Heart right ventricle (tissue), 16 donors: ENCODE measurements at regions not wholly inside any gene's neighbourhood (a gene's known extent, or its start where the extent isn't known, plus 50 kb on each side); places are given as distances from the start of the nearest gene placed in this dataset.

Experiments
- ATAC-seq, 8 donors: fragments of 200-7000 bp; cut with Tn5 transposase; one replicate each; pipeline ENCODE4 v1.9.1; 2020; ENCODE audit warnings: mild to moderate bottlenecking in 8 of 8, moderate library complexity in 8 of 8, moderate number of reproducible peaks in 1 of 8
- DNase-seq, 2 donors: peaks; one replicate each; pipeline ENCODE4 v3.0.0-alpha.2; 2020
- H3K27ac ChIP-seq, 10 donors: fragments of 200-600 bp; sonication (generic) in 2 of 10; one replicate each; pipeline versions ENCODE4 v1.5.0 to v1.8.0; 2020 to 2022; ENCODE audit warnings: mild to moderate bottlenecking in 3 of 10
- H3K27me3 ChIP-seq, 7 donors: fragments of 200-600 bp; one replicate each; pipeline ENCODE4 v1.8.0; 2021 to 2022; ENCODE audit warnings: mild to moderate bottlenecking in 2 of 7
- H3K36me3 ChIP-seq, 9 donors: fragments of 200-600 bp; sonication (generic) in 1 of 9; one replicate each; pipeline versions ENCODE4 v1.5.0 to v1.8.0; 2020 to 2022; ENCODE audit warnings: mild to moderate bottlenecking in 2 of 9
- H3K4me1 ChIP-seq, 9 donors: fragments of 200-600 bp; sonication (generic) in 1 of 9; one replicate each; pipeline versions ENCODE4 v1.5.0 to v1.8.0; 2020 to 2022; ENCODE audit warnings: mild to moderate bottlenecking in 4 of 9
- H3K4me3 ChIP-seq, 10 donors: fragments of 200-600 bp; sonication (generic) in 2 of 10; one replicate each; pipeline versions ENCODE4 v1.5.0 to v1.8.0; 2020 to 2022; ENCODE audit warnings: mild to moderate bottlenecking in 7 of 10, moderate library complexity in 2 of 10
- H3K9me3 ChIP-seq, 11 donors: fragments of 200-600 bp in 10 of 11; sonication (generic) in 2 of 11; one replicate each; pipeline versions ENCODE4 v1.5.0 to v1.8.0; 2013 to 2022; ENCODE audit warnings: mild to moderate bottlenecking in 2 of 11, control low read depth in 1 of 11, moderate library complexity in 1 of 11
- CTCF ChIP-seq, 9 donors: fragments of 200-600 bp; sonication (generic) in 2 of 9; IDR thresholded peaks; one replicate each; pipeline versions ENCODE4 v1.5.0 to v1.8.0; 2021 to 2022; ENCODE audit warnings: antibody characterized with exemption in 9 of 9, mild to moderate bottlenecking in 5 of 9, moderate library complexity in 1 of 9
- WGBS, 2 donors: extraction: QIAGEN DNeasy Blood & Tissue Kit; methylation state at CpG; one replicate each; pipeline ENCODE4 v1.1.7; 2013; ENCODE audit warnings: inconsistent platforms in 1 of 2; 5-methylcytosine and 5-hydroxymethylcytosine counted together
- intact Hi-C, 10 donors: fragments of 100-400 bp; cut with DNase I; formaldehyde crosslinking; loops; one replicate each; pipeline versions ENCODE4 v1.11.1 to v1.14.2; 2022
- donor health status: Arrhythmogenic right ventricular cardiomyopathy.
- donor health status: ischemic (EF 13 %, LVEDD 7.1; RV severe dilation, severe dysfunction).
- donor health status: healthy with polysubstance abuse.
- donor health status: DM: no; HTN: yes; CAD: no.
- donor health status: DM: no; HTN: no; CAD: no.
- donor health status: ischemic (EF 25% LVEDD 6.9; RV normal size, moderate dysfunction).
- donor health status: ischemic (EF 25% LVEDD 5.7; RV mildly dilated, moderate dysfunction).
- donor health status: healthy.
- donor health status: DM: yes; HTN: yes; CAD: no.
- donor health status: Ischemic cardiomyopathy.
- donor health status: ischemic (EF 35%, LVEDD 5.7; RV mildly dilated, moderate dysfunction).
- donor health status: nonischemic (EF 11% LVEDD 7.7; RV severe dilation, severe dysfunction).
- donor health status: DM: yes; HTN: yes; CAD: no.
- donor health status: PGD.
- donor health status: ischemic (EF 29% LVEDD 5.4; RV normal size, mild dysfunction).
- donor health status: nonischemic (EF 23%, LVEDD 6.1; RV moderate dilation, normal function).

GRCh38 chr1:239999170-239999569 is 92.5 kb upstream of the FMN2 start:
- Histone ChIP-seq H3K27me3 (peaks cover 10 to 93% (median 79%) of the 10 kb centered on the region in 7 donors), H3K4me1 (peaks cover 0 to 9% (median 2%) of the 10 kb centered on the region in 9 donors), H3K4me3 (no peak overlapping the region), H3K9me3 (no peaks in the 10 kb centered on the region), H3K27ac (no peak overlapping the region), H3K36me3 (no peaks in the 10 kb centered on the region)
- 67 to 69% methylated on average over 2 of the region's 2 CpGs for WGBS, 2 donors
- TF ChIP-seq CTCF (IDR thresholded peaks at IDR 0.05), result no peak
- intact Hi-C loops, result no loop called here
- DNase-seq (no peak), ATAC-seq (no peak)

GRCh38 chr1:240000634-240001033 is 91.0 kb upstream of the FMN2 start:
- Histone ChIP-seq H3K9me3 (no peaks in the 10 kb centered on the region), H3K4me1 (peaks cover 0 to 9% (median 2%) of the 10 kb centered on the region in 9 donors), H3K27ac (no peak overlapping the region), H3K4me3 (no peak overlapping the region), H3K36me3 (no peaks in the 10 kb centered on the region), H3K27me3 (peaks cover 10 to 90% (median 64%) of the 10 kb centered on the region in 7 donors)
- 85 to 90% methylated on average over 4 of the region's 4 CpGs for WGBS, 2 donors
- DNase-seq (no peak), ATAC-seq (no peak)
- intact Hi-C loops, result no loop called here
- no peak for TF ChIP-seq CTCF (IDR thresholded peaks at IDR 0.05)

- H3K27ac ChIP-seq, result no peak overlapping the region
- peaks cover 0 to 9% (median 2%) of the 10 kb centered on the region in 9 donors for H3K4me1 ChIP-seq
- H3K36me3 ChIP-seq, result no peaks in the 10 kb centered on the region
- H3K4me3 ChIP-seq, result no peak overlapping the region
- ATAC-seq (no peak), DNase-seq (no peak)
- no peaks in the 10 kb centered on the region for H3K9me3 ChIP-seq
- no peak for TF ChIP-seq CTCF (IDR thresholded peaks at IDR 0.05)
- 70 to 72% methylated on average over 7 of the region's 7 CpGs for WGBS, 2 donors
- peaks cover 10 to 86% (median 58%) of the 10 kb centered on the region in 7 donors for H3K27me3 ChIP-seq
- intact Hi-C loops, result no loop called here
Observed at GRCh38 chr1:240001177-240001740, 90.4 kb upstream of the FMN2 start.

- peak; percentile 20 to 78 (median 63) for TF ChIP-seq CTCF (IDR thresholded peaks at IDR 0.05)
- 53 to 57% methylated on average over 12 of the region's 12 CpGs for WGBS, 2 donors
- no peak overlapping the region for H3K4me3 ChIP-seq
Observed at GRCh38 chr1:240004086-240004749, 87.5 kb upstream of the FMN2 start.

More at GRCh38 chr1:240004086-240004749, 87.5 kb upstream of the FMN2 start:
- Histone ChIP-seq H3K9me3 (no peaks in the 10 kb centered on the region), H3K27me3 (peaks cover 0 to 57% (median 28%) of the 10 kb centered on the region in 7 donors), H3K36me3 (no peaks in the 10 kb centered on the region), H3K4me1 (no peaks in the 10 kb centered on the region), H3K27ac (no peak overlapping the region)
- ATAC-seq (no peak), DNase-seq (no peak)
- intact Hi-C loops, result no loop called here
